Spleen (tissue), 7 donors: ENCODE measurements at regions not wholly inside any gene's neighbourhood (a gene's known extent, or its start where the extent isn't known, plus 50 kb on each side); places are given as distances from the start of the nearest gene placed in this dataset.

ENCODE experiments used
- POLR2A ChIP-seq, 3 donors: fragments of 450-650 bp; IDR thresholded peaks; one replicate each; pipeline ENCODE4 v1.5.1; 2017; ENCODE audit warnings: antibody characterized with exemption in 3 of 3, mild to moderate bottlenecking in 1 of 3
- POLR2AphosphoS5 ChIP-seq, 3 donors: sonication (generic); formaldehyde crosslinking; IDR thresholded peaks; one replicate each; pipeline ENCODE4 v1.5.1; 2017; ENCODE audit warnings: antibody characterized with exemption in 3 of 3
- TF ChIP-seq, protein P1 (sequence below), 11 experiments: fragments of 200-600 bp in 7 of 11; fragments of 450-650 bp in 4 of 11; sonication (generic) in 4 of 11; IDR thresholded peaks in 8 of 11; conservative IDR thresholded peaks in 3 of 11; 1 replicate in 7 of 11; 2 replicates in 4 of 11; pipeline versions ENCODE4 v1.4.0 to v1.8.0; 2016 to 2021; ENCODE audit warnings: antibody characterized with exemption in 11 of 11, inconsistent platforms in 4 of 11, mild to moderate bottlenecking in 1 of 11
- donor health status: DM: no; HTN: no; CAD: no; lungs with moderate emphysema.
- donor health status: DM: no; HTN: no; CAD: no.
- donor health status: DM: no; HTN: no; CAD: no.

DNA sequence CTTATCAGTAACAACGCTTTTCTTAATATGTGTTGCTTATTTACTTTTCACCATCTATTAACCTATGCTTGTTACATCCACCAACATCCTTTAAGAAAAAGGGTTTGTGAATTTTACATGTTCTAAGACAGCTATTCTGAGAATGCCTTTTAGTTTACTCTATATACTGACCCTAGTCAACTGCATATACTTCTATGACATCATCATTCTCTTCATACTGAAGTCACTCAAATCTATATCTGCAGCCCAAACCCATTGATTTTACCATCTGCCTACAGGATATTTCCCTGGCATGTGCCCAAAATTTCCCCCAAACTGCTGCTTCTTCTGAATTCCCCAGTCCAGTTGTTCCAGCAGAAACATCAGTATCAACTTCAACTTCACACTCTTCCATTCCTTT is 94.6 kb upstream of the FAM204A start:
- TF ChIP-seq, protein P1, sequence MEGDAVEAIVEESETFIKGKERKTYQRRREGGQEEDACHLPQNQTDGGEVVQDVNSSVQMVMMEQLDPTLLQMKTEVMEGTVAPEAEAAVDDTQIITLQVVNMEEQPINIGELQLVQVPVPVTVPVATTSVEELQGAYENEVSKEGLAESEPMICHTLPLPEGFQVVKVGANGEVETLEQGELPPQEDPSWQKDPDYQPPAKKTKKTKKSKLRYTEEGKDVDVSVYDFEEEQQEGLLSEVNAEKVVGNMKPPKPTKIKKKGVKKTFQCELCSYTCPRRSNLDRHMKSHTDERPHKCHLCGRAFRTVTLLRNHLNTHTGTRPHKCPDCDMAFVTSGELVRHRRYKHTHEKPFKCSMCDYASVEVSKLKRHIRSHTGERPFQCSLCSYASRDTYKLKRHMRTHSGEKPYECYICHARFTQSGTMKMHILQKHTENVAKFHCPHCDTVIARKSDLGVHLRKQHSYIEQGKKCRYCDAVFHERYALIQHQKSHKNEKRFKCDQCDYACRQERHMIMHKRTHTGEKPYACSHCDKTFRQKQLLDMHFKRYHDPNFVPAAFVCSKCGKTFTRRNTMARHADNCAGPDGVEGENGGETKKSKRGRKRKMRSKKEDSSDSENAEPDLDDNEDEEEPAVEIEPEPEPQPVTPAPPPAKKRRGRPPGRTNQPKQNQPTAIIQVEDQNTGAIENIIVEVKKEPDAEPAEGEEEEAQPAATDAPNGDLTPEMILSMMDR (IDR thresholded peaks at IDR 0.05 in 8 of 11, conservative IDR thresholded peaks at IDR 0.05 in 3 of 11), result no peak
- TF ChIP-seq POLR2A (IDR thresholded peaks at IDR 0.05) (no peak), POLR2AphosphoS5 (IDR thresholded peaks at IDR 0.05) (no peak)
